Endothelial cell of umbilical vein (primary cell): ENCODE measurements at regions not wholly inside any gene's neighbourhood (a gene's known extent, or its start where the extent isn't known, plus 50 kb on each side); places are given as distances from the start of the nearest gene placed in this dataset.

ENCODE experiments used
- BruUV-seq: library from RNA; stranded (reverse); fragments of 400-500 nt; replicated peaks from 2 replicates; lab custom pipeline; 2021; lab: Mats Ljungman, UMichigan
- CTCF ChIA-PET: fragments of 300-600, 350-600 bp; sonication (Branson Sonifier 250); formaldehyde crosslinking; loops from one replicate; lab custom pipeline; 2021; ENCODE audit warnings: antibody characterized with exemption, inconsistent platforms; lab: Charles Lee
- POLR2A ChIA-PET: fragments of 300-600, 350-600 bp; sonication (Branson Sonifier 250); formaldehyde crosslinking; loops from one replicate; lab custom pipeline; 2021; ENCODE audit warnings: antibody characterized with exemption, inconsistent platforms; lab: Charles Lee
- DNase-seq: peaks from one replicate; pipeline ENCODE4 v3.0.0-alpha.2; 2011; ENCODE audit warnings: low read depth, low spot score
- FAIRE-seq: peaks from 2 replicates; lab custom pipeline; 2011; peaks lifted over from hg19 to GRCh38; lab: Jason Lieb, UNC
- H2AFZ ChIP-seq: 2 replicates; pipeline ENCODE4 v1.6.0; 2012; ENCODE audit warnings: low read depth, low read length, control low read depth, inconsistent platforms
- H3K27ac ChIP-seq: 2 replicates; pipeline ENCODE4 v1.5.1; 2011; ENCODE audit warnings: low read depth, mild to moderate bottlenecking, control low read depth, low read length, moderate library complexity; ENCODE audit not compliant: insufficient read depth
- H3K27me3 ChIP-seq, 2 experiments: 2 replicates each; pipeline versions ENCODE4 v1.6.0 to v1.6.1; 2011; ENCODE audit warnings: low read length in 2 of 2, mixed read lengths in 1 of 2; ENCODE audit not compliant: control insufficient read depth in 2 of 2, insufficient read depth in 2 of 2
- H3K36me3 ChIP-seq, 2 experiments: 2 replicates in 1 of 2; 3 replicates in 1 of 2; pipeline ENCODE4 v1.5.1; 2011; ENCODE audit warnings: low read length in 2 of 2, mild to moderate bottlenecking in 1 of 2, moderate library complexity in 1 of 2; ENCODE audit not compliant: control insufficient read depth in 2 of 2, insufficient read depth in 2 of 2; ENCODE audit errors: extremely low read depth in 1 of 2
- H3K4me1 ChIP-seq: 3 replicates; pipeline ENCODE4 v1.5.1; 2011; ENCODE audit warnings: mild to moderate bottlenecking, low read length; ENCODE audit not compliant: control insufficient read depth, insufficient read depth; ENCODE audit errors: extremely low read depth
- H3K4me2 ChIP-seq: 2 replicates; pipeline ENCODE4 v1.6.1; 2011; ENCODE audit warnings: low read length, control low read depth, mixed read lengths; ENCODE audit not compliant: insufficient read depth
- H3K4me3 ChIP-seq, 3 experiments: fragments of 200-600 bp in 1 of 3; sonication (generic), shearing (Covaris generic) in 1 of 3; replicated peaks in 1 of 3; 2 replicates each; pipeline ENCODE4 v1.5.1; 2011 to 2016; ENCODE audit warnings: control low read depth in 3 of 3, low read length in 3 of 3, mild to moderate bottlenecking in 2 of 3, inconsistent platforms in 1 of 3, low read depth in 1 of 3, moderate library complexity in 1 of 3; ENCODE audit not compliant: insufficient read depth in 1 of 3
- H3K79me2 ChIP-seq: 2 replicates; pipeline ENCODE4 v1.6.0; 2012; ENCODE audit warnings: low read length, inconsistent platforms; ENCODE audit not compliant: control insufficient read depth, insufficient read depth
- H3K9ac ChIP-seq: replicated peaks from 2 replicates; pipeline ENCODE3; 2011; ENCODE audit warnings: low read length, control low read depth; ENCODE audit not compliant: insufficient read depth; ENCODE audit errors: extremely low read depth
- H3K9me1 ChIP-seq: replicated peaks from 3 replicates; pipeline ENCODE4 v1.6.0; 2011; ENCODE audit warnings: mild to moderate bottlenecking, low read length; ENCODE audit not compliant: control insufficient read depth, insufficient read depth; ENCODE audit errors: extremely low read depth
- H3K9me3 ChIP-seq: replicated peaks from 2 replicates; pipeline ENCODE4 v1.5.1; 2012; ENCODE audit warnings: low read length, inconsistent platforms; ENCODE audit not compliant: control insufficient read depth, insufficient read depth
- H4K20me1 ChIP-seq: replicated peaks from 2 replicates; pipeline ENCODE3; 2011; ENCODE audit warnings: mild to moderate bottlenecking, low read length; ENCODE audit not compliant: control insufficient read depth, insufficient read depth; ENCODE audit errors: extremely low read depth
- CTCF ChIP-seq, 2 donors: IDR thresholded peaks; 1 replicate in 1 of 2; 2 replicates in 1 of 2; pipeline ENCODE4 v1.5.1; 2011; ENCODE audit warnings: low read length in 2 of 2, mild to moderate bottlenecking in 2 of 2, moderate library complexity in 2 of 2, control low read depth in 1 of 2, inconsistent platforms in 1 of 2, low read depth in 1 of 2; ENCODE audit not compliant: insufficient read depth in 1 of 2; ENCODE audit errors: extremely low read depth in 1 of 2
- EZH2 ChIP-seq: IDR thresholded peaks from 2 replicates; pipeline ENCODE4 v1.6.1; 2012; ENCODE audit warnings: borderline replicate concordance, low read depth, mild to moderate bottlenecking, moderate library complexity, low read length, inconsistent platforms; ENCODE audit not compliant: severe bottlenecking
- GATA2 ChIP-seq: IDR thresholded peaks from 2 replicates; pipeline ENCODE4 v1.7.0; 2011; ENCODE audit warnings: low read depth, mild to moderate bottlenecking, moderate library complexity, mixed read lengths, low read length; ENCODE audit not compliant: insufficient read length, insufficient read depth
- JUN ChIP-seq: IDR thresholded peaks from 2 replicates; pipeline ENCODE4 v1.6.1; 2011; ENCODE audit warnings: borderline replicate concordance, low read depth; ENCODE audit not compliant: insufficient read length, insufficient read depth
- MAX ChIP-seq: IDR thresholded peaks from 2 replicates; pipeline ENCODE4 v1.6.1; 2011; ENCODE audit not compliant: insufficient read depth, insufficient read length
- POLR2A ChIP-seq: IDR thresholded peaks from 2 replicates; pipeline ENCODE4 v1.6.1; 2012; ENCODE audit warnings: low read depth, mild to moderate bottlenecking, control low read depth, low read length
- POLR2AphosphoS5 ChIP-seq: IDR thresholded peaks from 2 replicates; pipeline ENCODE4 v1.6.1; 2012; ENCODE audit warnings: low read depth, mild to moderate bottlenecking, control low read depth, low read length, moderate library complexity; ENCODE audit not compliant: insufficient read depth
- dilution Hi-C: fragments of 300-500 bp; cut with MboI; formaldehyde crosslinking; loops from one replicate; pipeline ENCODE4 v1.15.0; 2019; ENCODE audit warnings: low sequenced_read_pairs; ENCODE audit not compliant: extremely low pct_ligation_motif_present
- intact Hi-C: fragments of 100-400 bp; cut with micrococcal nuclease; formaldehyde crosslinking; loops from one replicate; pipeline ENCODE4 v1.10.0; 2022

- Histone ChIP-seq H4K20me1 (no peaks in the 10 kb centered on the region), H2AFZ (no peak overlapping the region), H3K36me3 (no peaks in the 10 kb centered on the region), H3K9ac (no peak overlapping the region), H3K27me3 (no peaks in the 10 kb centered on the region), H3K79me2 (no peaks in the 10 kb centered on the region), H3K4me1 (no peaks in the 10 kb centered on the region), H3K27ac (no peak overlapping the region), H3K9me3 (no peaks in the 10 kb centered on the region), H3K4me2 (no peak overlapping the region), H3K9me1 (no peaks in the 10 kb centered on the region), H3K4me3 (no peak overlapping the region)
- DNase-seq (no peak), FAIRE-seq (no peak)
- dilution Hi-C loops = no loop called here
- intact Hi-C loops = no loop called here
- ChIA-PET POLR2A (no interaction called here), CTCF (no interaction called here)
- BruUV-seq = no TSS peak
- no peak for TF ChIP-seq CTCF (IDR thresholded peaks at IDR 0.05; ENCODE audit: extremely low read depth in 1 of 2, insufficient read depth in 1 of 2, low read depth in 1 of 2, low read length in 2 of 2)
Measured at GRCh38 chr2:106948540-106948939, 62.6 kb upstream of the ST6GAL2 start.

GRCh38 chr2:106953236-106953635 is 67.3 kb upstream of the ST6GAL2 start:
- no peak overlapping the region for H3K27ac ChIP-seq
- TF ChIP-seq CTCF (IDR thresholded peaks at IDR 0.05; ENCODE audit: extremely low read depth in 1 of 2, insufficient read depth in 1 of 2, low read depth in 1 of 2, low read length in 2 of 2) = no peak
- no peak for TF ChIP-seq MAX
- no peak for TF ChIP-seq JUN
- no peak for TF ChIP-seq POLR2AphosphoS5
- no peak for TF ChIP-seq EZH2
- TF ChIP-seq GATA2 = no peak
- no peak for TF ChIP-seq POLR2A
- H3K36me3 ChIP-seq = no peaks in the 10 kb centered on the region
- H3K79me2 ChIP-seq = no peaks in the 10 kb centered on the region
- FAIRE-seq (no peak), DNase-seq (no peak)
- no peaks in the 10 kb centered on the region for H3K9me1 ChIP-seq
- ChIA-PET POLR2A (no interaction called here), CTCF (no interaction called here)
- H4K20me1 ChIP-seq = no peaks in the 10 kb centered on the region
- H2AFZ ChIP-seq = no peak overlapping the region
- no peaks in the 10 kb centered on the region for H3K27me3 ChIP-seq
- no peak overlapping the region for H3K4me2 ChIP-seq
- intact Hi-C loops (no loop called here), dilution Hi-C loops (no loop called here)
- no peak overlapping the region for H3K9ac ChIP-seq
- no TSS peak for BruUV-seq
- no peak overlapping the region for H3K4me3 ChIP-seq
- no peaks in the 10 kb centered on the region for H3K9me3 ChIP-seq
- H3K4me1 ChIP-seq = no peaks in the 10 kb centered on the region
